Hematopoietic multipotent progenitor cell treated with erythropoietin and hydrocortisone succinate and interleukin-3 and kit ligand, for 6 days (in vitro differentiated cells): ENCODE measurements at regions not wholly inside any gene's neighbourhood (a gene's known extent, or its start where the extent isn't known, plus 50 kb on each side); places are given as distances from the start of the nearest gene placed in this dataset.
A peak's percentile ranks its signal among the peaks of the same experiment; 100 is the strongest.
"Not testable (repeated sequence)": the region's sequence is repeated elsewhere in the genome, so short reads cannot be mapped to it uniquely, and the experiment has no call there.

ENCODE experiments used
- DNase-seq: peaks from one replicate; pipeline ENCODE4 v3.0.0-alpha.2; 2015

DNA sequence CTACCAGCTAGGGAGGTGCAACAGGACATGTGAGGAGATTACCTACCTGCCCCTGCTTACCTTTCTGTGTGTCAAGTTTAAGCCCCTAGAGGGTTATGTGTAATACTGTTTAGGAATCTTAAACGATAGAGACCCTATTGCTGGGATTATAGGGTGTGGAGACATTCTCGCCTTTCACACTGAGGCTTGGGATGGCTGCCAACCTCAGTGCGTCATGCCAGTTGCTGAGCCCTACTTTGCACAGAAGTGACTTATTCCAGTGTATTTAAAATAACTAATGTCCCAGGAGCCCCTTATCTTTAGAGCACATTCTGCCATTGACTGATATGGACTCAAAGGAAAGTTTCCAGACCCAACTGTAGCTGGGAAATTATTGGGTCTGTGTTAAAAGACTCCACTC, 76.6 kb upstream of the XPA start:
- DNase-seq: peak; percentile 81

DNA sequence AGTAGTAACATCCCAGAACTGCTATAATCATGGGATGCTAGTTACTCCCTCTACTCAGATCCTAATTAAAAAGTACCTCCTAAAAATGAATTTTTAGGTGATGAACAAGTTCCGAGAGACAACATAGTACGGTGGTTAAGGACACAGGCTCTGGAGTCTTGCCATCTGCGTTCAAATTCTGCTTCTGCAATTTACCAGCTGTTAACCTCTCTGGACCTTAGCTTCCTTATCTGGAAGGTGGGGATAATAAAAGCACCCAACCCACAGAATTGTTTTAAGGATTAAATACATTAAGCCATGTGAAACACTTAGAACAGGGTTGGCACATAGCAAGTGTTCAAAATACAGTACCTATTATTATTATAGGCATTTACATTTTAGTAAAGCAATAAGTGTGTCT, 77.5 kb upstream of the XPA start:
- peak; percentile 12 for DNase-seq

DNA sequence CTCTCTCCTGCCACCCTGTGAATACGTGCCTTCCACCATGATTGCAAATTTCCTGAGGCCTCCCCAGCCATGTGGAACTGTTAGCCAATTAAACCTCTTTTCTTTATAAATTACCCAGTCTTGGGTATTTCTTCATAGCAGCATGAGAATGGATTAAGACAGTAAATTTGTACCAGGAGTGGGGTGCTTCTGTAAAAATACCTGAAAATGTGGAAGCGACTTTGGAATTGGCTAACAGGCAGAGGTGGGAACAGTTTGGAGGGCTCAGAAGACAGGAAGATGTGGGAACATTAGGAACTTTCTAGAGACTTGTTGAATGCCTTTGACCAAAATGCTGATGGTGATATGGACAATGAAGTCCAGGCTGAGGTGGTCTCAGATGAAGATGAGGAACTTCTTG, 74.3 kb upstream of the FOXE1 start:
- DNase-seq: not testable (repeated sequence)

DNA sequence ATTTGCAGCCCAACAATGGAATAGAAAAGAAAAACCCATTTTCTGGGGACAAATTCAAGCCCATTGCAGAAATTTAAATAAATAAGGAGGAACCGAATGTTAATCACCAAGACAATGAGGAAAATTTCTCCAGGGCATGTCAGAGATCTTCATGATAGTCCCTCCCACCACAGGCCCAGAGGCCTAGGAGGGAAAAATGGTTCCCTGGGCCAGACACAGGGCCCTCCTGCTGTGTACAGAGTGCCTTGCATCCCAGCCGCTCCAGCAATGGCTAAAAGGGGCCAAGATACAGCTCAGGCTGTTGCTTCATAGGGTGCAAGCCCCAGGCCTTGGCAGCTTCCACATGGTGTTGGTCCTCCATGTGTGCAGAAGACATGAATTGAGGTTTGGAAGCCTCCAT, 73.4 kb upstream of the FOXE1 start:
- DNase-seq: no peak

DNA sequence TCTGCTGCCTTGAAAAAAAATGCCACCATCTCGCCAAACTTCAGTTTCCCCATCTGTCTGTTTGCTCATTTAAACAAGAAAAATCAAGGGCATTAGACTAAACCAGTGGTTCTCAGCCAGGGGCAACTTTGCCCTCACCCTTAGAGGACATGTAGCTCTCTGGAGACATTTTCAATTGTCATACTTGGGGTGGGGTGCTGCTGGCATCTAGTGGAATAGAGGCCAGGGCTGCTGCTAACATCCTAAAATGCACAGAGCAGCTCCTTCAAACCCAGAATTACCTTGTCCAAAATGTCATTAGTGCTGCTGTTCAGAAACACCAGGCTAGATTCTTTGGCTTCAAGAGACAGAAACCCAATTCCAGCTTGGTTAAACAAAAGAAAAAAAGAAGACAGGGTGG, 71.1 kb upstream of the FOXE1 start:
- no peak for DNase-seq

DNA sequence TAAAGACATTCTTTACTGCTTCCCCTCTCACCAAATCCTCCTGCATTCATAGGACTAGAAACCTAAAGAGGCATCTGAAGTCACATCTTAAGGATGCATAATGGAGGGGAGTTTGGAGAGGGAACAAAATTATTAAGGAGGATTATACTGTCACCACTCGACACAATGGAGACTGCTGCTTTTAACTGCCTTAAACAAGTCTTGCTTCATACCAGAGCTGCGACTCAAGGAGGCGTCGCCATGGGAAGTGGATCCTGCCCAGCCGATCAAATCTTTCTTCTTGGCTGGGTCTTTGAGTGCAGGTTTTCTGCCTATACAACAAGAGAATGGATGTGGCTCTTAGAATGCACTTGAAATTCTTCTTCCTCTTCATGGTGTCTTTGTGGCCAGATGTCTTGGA, 66.7 kb upstream of the FOXE1 start:
- DNase-seq: no peak

DNA sequence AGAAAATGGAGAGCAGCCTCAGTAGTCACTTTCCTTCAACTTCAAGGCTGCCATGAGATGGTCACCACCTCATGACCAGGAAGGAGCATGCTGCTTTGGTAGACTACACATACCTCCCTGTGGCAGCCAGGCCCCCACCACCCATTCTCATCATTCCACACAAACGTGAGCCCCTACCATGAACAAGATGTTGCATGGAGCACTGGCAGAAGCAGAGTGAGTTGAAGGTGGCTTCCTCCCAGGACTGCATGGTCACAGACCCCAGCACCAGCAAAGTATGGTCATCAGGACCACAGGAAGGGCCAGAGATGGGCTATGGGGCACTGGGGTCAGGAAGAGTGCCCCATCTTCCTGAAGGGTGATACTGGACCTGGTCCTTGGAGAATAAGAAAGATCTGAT, 65.5 kb upstream of the FOXE1 start:
- DNase-seq: no peak

DNA sequence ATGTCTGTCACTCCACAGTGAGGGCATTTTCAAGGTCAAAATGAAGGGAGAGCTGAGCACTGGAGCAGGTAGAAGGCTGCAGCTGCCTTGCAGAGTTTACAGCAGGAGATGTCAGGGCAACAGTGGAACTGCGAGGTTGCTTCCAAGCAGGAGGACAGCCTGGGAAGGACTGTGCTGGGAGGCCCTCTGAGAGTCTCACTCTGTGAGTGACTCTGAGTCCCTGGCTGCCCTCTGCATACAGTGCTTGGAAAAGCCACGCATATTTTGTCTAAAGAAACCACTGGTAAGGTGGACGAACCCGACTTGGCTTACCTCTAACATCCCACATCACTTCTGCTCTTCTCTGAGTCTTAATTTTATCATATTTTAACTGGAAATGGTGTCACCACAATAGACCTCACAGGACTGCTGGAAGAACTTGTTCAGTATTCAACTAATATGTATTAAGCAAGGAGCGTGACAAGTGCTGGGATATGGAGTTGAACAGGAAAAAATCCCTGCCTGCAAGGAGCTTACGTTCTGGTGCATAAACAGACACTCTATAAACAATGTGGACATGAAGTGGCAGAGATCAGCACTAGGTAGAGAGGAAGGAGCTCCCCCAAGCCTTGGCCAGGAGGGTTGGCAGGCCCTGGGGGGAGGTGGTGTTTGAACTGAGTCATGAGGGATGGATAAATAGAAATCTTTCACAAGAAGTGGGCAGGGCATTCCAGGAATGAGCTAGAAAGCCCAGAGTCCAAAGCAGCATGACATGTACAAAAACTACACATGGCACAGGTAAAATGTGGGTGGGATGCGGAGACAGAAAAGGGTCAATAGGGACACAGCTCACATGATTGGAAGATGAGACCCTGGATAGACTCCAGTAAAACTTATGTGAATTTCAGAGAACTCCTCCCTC, 64.0 kb upstream of the FOXE1 start:
- DNase-seq: no peak

DNA sequence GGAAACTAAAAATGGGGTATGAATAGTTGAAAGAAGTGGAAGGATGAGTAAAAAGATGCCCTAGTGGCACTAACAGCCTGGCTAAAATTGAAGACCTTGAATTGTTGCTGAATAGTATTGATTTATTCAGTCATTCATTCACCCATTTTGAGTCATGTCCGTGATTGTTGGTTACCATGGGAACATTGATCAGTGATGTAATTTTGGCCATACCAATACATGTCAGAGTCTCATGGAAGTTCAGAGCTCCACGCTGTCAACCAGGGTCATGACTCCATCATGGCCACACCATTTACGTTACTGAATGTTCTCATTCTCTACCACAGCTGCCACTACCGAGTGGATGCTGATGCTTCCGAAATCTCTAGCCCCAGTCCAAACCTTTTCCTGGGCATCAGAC, 62.5 kb upstream of the FOXE1 start:
- DNase-seq: no peak

DNA sequence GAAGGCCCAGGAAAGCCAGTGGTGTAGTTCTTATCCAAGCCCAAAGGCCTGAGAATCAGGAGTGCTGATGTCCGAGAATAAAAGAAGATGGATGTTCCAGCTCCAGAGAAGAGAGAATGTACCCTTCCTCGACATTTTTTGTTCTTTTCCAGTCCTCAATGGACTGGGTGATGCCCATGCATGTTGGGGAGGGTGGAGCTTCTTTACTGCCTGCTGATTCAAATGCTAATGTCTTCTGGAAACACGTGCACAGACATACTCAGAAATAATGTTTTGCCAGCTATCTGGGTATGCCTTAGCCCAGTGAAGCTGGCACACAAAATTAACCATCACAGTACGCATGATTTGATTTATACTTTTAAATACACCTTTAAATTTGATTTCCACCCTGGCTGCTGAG, 61.5 kb upstream of the FOXE1 start:
- no peak for DNase-seq

DNA sequence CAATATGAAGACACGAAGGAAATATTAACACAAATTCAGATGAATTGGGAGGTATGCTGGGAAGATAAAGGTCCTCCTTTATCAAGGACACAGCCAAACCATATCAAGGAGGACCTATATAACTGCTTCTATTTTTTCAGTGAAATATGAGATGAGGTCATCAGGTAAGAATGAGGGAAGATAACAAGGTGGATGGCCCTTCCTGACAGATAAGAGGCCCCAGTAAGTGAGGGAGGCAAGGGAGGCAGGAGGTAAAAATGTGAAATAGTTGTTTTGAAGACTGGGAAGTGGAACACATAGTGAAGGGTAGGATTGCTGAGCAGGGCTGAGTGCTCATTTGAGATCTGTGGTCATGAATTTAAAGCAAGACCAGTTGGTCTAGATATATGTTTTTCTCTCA, 60.0 kb upstream of the FOXE1 start:
- no peak for DNase-seq

DNA sequence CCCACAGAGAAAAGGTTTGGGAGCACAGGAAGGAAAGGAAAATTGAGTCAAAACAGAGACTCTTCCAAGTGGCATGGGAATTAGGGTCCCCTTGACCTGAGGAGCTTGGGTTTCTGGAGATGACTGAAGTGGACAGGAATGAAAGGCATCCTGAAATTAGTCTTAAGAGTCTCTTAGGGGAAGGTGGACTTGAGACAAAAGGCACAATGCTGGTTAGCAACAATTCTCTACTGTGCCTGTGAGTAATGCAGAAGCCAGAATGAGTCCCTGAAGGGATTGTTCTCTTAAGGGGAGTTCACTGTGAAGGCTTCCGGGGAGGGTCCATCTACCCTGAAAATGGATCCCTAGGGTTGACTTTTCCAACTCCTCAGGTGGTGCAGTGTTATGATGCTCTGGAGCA, 58.4 kb upstream of the FOXE1 start:
- no peak for DNase-seq

DNA sequence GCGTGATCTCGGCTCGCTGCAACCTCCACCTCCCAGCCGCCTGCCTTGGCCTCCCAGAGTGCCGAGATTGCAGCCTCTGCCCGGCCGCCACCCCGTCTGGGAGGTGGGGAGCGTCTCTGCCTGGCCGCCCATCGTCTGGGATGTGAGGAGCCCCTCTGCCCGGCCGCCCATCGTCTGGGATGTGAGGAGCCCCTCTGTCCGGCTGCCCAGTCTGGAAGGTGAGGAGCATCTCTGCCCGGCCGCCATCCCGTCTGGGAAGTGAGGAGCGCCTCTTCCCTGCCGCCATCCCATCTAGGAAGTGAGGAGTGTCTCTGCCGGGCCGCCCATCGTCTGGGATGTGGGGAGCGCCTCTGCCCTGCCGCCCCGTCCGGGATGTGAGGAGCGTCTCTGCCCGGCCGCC, 56.9 kb upstream of the FOXE1 start:
- not testable (repeated sequence) for DNase-seq

DNA sequence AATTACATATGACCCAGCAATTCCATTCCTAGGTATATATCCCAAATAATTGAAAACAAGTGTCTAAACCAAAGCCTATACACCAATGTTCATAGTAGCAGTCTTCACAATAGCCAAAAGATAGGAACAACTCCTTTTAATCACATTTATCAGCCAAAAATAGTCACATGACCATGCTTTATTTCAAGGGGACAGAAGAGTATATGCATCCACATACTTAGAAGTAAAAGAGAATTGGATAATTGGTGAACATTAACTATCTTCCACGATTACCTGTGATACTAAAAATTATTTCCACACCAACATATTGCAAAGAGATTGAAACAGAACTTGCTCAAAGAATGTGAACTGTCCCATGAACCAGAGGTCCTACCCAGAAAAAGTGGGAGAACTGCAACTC, 51.8 kb upstream of the FOXE1 start:
- DNase-seq: no peak

DNA sequence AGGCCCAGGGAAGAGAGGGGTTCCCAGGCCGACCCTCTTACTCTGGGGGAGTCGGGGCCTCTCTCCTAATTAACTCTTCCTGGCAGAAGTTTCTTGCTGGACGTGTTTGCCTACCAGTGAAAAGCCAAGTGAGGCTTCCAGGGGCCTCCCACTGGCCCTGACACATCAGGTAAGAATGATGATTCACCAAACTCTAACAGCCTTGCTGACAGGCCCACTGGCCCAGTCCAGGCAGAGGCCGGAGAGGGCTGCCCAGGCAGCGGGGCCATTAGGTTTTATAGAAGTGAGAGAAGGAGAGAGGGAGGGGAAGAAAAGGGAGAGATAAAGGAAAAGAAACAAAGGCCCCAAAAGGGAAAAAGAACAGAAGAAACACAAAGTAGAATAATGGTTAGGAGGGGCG, 50.8 kb upstream of the FOXE1 start:
- no peak for DNase-seq

DNA sequence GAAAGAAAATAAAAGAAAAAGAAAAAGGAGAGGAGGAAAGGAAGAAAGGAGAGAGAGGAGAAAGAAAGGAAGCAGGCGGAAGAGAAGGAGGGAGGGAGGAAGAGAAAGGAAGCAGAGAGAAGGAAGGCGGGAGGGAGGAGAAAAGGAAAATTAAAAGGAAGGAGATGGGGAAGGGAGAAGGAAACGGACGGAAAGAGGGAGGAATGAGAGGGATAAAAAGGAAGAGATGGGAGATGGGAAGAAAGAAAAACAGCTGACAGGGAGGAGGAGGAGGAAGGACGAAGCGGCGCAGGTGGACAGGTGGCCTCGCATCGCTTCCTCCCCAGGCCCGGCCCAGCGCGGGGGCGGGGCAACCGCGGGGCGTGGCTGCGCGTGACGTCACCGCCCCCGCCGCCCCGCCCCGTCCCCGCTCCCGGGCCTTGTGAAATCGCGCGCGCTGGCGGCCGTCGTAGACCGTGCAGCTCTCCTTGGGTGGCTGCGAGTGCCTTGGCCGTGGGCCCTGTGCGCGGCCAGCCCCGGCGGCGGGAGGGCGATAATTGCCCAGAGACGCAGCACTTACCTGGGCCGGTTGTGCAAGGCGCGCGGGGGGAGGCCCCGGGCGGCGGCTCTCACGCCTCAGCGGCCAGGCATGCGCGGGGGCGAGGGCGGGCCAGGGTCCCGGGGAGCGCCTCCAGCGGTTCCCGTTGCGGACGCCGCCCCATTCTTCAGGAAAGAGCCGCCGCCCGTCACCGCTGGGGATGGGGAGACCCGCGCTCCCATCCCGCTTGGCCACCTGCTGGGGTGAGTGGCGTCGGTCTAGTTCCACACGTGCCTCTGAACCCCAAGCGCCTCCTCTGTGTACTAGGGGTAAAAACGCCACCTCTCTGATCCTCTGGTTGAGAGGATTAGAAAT, 49.6 kb upstream of the FOXE1 start:
- DNase-seq: peak; percentile 77
